WERI-Rb-1 (cell line): ENCODE measurements at regions not wholly inside any gene's neighbourhood (a gene's known extent, or its start where the extent isn't known, plus 50 kb on each side); places are given as distances from the start of the nearest gene placed in this dataset.
"Not testable (repeated sequence)": the region's sequence is repeated elsewhere in the genome, so short reads cannot be mapped to it uniquely, and the experiment has no call there.

Source experiments
- DNase-seq: peaks from one replicate; pipeline ENCODE4 v3.0.0-alpha.2; 2020
- H3K27ac ChIP-seq: fragments of 250-450 bp; sonication (Bioruptor Pico); 2 replicates; pipeline ENCODE4 v1.5.1; 2020; ENCODE audit warnings: mild to moderate bottlenecking, moderate library complexity
- H3K27me3 ChIP-seq: fragments of 250-450 bp; sonication (Bioruptor Pico); 2 replicates; pipeline ENCODE4 v1.5.1; 2021; ENCODE audit warnings: mild to moderate bottlenecking, low read depth, moderate library complexity; ENCODE audit not compliant: insufficient read depth, severe bottlenecking
- H3K36me3 ChIP-seq: fragments of 250-450 bp; sonication (Bioruptor Pico); 2 replicates; pipeline ENCODE4 v1.5.1; 2020; ENCODE audit warnings: mild to moderate bottlenecking, moderate library complexity
- H3K4me3 ChIP-seq: 2 replicates; pipeline ENCODE4 v1.5.1; 2011; ENCODE audit warnings: low read depth, mild to moderate bottlenecking, control low read depth, low read length
- H3K9me3 ChIP-seq: fragments of 250-450 bp; sonication (Bioruptor Pico); 2 replicates; pipeline ENCODE4 v1.5.1; 2021; ENCODE audit warnings: mild to moderate bottlenecking, moderate library complexity; ENCODE audit not compliant: severe bottlenecking
- TF ChIP-seq, protein P1 (sequence below): IDR thresholded peaks from 2 replicates; pipeline ENCODE4 v1.5.1; 2011; ENCODE audit warnings: low read depth, mild to moderate bottlenecking, control low read depth, inconsistent platforms, low read length

DNA sequence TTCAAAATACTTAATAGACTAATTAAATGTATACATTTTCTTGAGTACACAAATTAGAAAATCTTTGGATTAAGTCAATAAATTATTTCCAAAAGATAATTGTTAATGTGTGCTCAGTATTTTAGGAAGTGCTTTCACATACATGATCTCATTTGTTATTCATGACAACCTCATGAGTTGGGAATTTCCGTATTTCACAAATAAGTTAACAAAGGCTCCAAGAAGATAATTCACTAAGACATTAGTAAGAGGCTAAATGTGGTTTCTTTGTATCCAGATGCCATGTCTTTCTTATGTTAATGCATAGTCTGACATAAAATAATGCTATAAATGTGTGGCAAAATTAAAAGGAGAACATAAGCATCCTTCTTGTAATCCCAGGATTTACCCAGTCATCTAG is 79.5 kb upstream of the TCF21 start:
- no peaks in the 10 kb centered on the region for H3K9me3 ChIP-seq
- no peak overlapping the region for H3K4me3 ChIP-seq
- peaks cover 39% of the 10 kb centered on the region for H3K27me3 ChIP-seq
- no peak for DNase-seq
- H3K27ac ChIP-seq, result no peak overlapping the region
- no peaks in the 10 kb centered on the region for H3K36me3 ChIP-seq
- TF ChIP-seq, protein P1, sequence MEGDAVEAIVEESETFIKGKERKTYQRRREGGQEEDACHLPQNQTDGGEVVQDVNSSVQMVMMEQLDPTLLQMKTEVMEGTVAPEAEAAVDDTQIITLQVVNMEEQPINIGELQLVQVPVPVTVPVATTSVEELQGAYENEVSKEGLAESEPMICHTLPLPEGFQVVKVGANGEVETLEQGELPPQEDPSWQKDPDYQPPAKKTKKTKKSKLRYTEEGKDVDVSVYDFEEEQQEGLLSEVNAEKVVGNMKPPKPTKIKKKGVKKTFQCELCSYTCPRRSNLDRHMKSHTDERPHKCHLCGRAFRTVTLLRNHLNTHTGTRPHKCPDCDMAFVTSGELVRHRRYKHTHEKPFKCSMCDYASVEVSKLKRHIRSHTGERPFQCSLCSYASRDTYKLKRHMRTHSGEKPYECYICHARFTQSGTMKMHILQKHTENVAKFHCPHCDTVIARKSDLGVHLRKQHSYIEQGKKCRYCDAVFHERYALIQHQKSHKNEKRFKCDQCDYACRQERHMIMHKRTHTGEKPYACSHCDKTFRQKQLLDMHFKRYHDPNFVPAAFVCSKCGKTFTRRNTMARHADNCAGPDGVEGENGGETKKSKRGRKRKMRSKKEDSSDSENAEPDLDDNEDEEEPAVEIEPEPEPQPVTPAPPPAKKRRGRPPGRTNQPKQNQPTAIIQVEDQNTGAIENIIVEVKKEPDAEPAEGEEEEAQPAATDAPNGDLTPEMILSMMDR, result no peak

DNA sequence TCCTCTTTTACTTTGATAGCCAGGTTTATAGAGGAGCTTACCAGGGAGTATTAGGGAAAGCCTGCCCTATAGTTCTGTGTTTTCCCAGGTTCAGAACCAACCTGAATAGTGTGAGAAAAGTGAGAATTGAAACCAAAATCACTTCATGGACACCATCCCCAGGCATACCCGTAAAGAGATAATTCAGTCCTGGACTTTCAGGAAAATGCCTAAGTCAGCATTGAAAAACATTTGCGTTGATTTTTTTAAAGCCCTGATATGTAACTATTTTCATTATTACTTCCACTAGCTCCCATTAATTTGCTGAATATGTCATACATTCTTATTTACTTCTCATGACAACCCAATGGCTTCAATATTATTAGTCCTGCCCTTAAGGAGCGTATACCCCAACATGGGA is 77.4 kb upstream of the TCF21 start:
- DNase-seq, result no peak
- no peak overlapping the region for H3K4me3 ChIP-seq
- peaks cover 35% of the 10 kb centered on the region for H3K27me3 ChIP-seq
- no peaks in the 10 kb centered on the region for H3K9me3 ChIP-seq
- no peak overlapping the region for H3K27ac ChIP-seq
- no peaks in the 10 kb centered on the region for H3K36me3 ChIP-seq
- TF ChIP-seq, protein P1, result no peak

DNA sequence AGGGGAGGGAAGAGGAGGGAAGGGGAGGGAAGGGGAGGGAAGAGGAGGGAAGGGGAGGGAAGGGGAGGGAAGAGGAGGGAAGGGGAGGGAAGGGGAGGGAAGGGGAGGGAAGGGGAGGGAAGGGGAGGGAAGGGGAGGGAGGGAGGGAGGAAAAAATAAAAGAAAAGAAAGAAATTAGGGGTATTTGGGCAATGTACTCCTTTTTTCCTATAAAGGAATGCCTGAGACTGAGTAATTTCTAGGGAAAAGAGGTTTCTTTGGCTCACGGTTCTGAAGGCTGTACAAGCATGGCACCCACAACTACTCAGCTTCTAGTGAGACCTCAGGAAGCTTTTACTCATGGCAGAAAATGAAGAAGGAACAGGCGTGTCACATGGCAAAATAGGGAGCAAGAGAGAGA is 76.5 kb upstream of the TCF21 start:
- not testable (repeated sequence) for DNase-seq, H3K27ac ChIP-seq

GRCh38 chr6:133814238-133814637 is 74.7 kb upstream of the TCF21 start:
- DNase-seq, result no peak
- Histone ChIP-seq H3K4me3 (no peak overlapping the region), H3K27me3 (peaks cover 23% of the 10 kb centered on the region), H3K27ac (no peak overlapping the region), H3K9me3 (no peaks in the 10 kb centered on the region), H3K36me3 (no peaks in the 10 kb centered on the region)
- TF ChIP-seq, protein P1, result no peak

More for the DNA sequence above, 76.5 kb upstream of the TCF21 start:
- H3K27me3 ChIP-seq, result peaks cover 29% of the 10 kb centered on the region
- not testable (repeated sequence) for H3K4me3 ChIP-seq, H3K36me3 ChIP-seq, H3K9me3 ChIP-seq

GRCh38 chr6:133814797-133815196 is 74.1 kb upstream of the TCF21 start:
- DNase-seq, result no peak
- Histone ChIP-seq H3K27me3 (peaks cover 23% of the 10 kb centered on the region), H3K4me3 (no peak overlapping the region), H3K36me3 (no peaks in the 10 kb centered on the region), H3K27ac (no peak overlapping the region), H3K9me3 (no peaks in the 10 kb centered on the region)
- TF ChIP-seq, protein P1, result no peak

GRCh38 chr6:133815313-133815712 is 73.6 kb upstream of the TCF21 start:
- DNase-seq, result no peak
- Histone ChIP-seq H3K9me3 (no peaks in the 10 kb centered on the region), H3K36me3 (no peaks in the 10 kb centered on the region), H3K4me3 (no peak overlapping the region), H3K27ac (no peak overlapping the region), H3K27me3 (peaks cover 21% of the 10 kb centered on the region)
- TF ChIP-seq, protein P1, result no peak
